M059J (cell line): ENCODE measurements at regions not wholly inside any gene's neighbourhood (a gene's known extent, or its start where the extent isn't known, plus 50 kb on each side); places are given as distances from the start of the nearest gene placed in this dataset.
"Not testable (repeated sequence)": the region's sequence is repeated elsewhere in the genome, so short reads cannot be mapped to it uniquely, and the experiment has no call there.

Source experiments
- DNase-seq: peaks from one replicate; pipeline ENCODE4 v3.0.0-alpha.2; 2012; ENCODE audit warnings: low read depth

DNA sequence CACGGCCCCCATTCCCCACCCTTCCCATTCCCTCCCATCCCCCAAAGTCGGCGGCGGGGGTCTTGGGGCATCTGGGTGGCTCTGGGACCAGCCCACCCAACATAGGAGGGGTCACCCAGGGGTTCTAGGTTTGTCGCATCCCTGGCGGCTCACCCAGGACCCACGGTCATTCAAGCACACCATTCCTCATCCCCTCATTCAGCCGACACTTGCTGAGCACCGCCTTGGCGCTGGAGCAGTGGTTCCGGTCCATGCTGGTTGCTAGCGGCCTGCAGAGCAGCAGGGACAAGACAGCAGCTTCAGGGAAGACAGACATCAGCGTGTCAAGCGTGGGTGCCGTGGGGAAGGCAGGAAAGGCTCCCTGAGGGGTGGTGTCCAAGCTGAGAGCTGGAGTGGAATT is 50.5 kb upstream of the OTOS start:
- DNase-seq = no peak

DNA sequence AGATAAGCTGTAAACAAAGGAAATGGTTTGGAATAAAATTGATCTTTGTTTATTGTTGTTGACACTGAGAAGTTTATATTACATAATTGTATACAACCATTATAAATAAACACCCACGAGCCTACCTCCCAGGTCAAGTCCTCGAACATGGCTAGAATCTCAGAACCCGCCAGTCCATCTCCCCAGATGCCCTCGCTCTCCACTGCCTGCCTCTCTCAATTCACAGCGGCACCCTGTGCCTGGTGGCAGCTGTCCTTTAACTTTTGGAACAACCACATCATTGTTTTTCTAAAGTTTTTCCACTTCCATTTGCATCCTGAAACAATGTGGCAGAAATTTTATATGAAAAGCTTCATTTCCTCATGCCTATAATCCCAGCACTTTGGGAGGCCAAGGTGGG is 52.2 kb upstream of the OTOS start:
- DNase-seq = no peak

- not testable (repeated sequence) for DNase-seq
Measured at GRCh38 chr2:240194341-240194762, 53.9 kb upstream of the OTOS start.

DNA sequence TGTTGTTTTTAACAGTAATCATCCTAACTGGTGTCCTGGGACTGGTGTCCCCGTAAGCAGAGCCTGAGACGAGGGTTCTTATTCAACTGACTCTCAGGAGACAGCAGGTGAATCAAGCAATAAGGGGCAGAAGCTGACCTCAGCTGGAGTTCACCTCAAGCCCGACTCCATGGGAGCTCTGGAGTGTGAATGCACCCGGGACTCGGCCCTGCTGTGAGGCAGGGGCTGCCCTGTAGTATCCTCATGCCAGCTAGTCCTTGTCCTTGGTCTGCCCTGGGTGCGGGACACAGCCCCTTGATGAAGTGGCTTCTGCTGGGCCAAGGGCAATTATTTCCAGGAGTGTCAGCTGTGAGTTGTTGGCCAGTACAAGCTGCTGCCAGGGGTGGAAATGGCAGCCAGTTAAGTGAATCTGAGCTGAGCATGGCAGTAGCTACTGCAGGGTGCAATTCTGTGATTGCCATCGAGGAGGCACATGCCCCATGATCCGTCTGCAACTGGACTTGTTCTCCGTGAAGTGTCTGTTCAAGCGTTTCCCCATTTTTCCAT is 54.9 kb upstream of the OTOS start:
- no peak for DNase-seq

GRCh38 chr2:240196716-240197461 is 56.4 kb upstream of the OTOS start:
- no peak for DNase-seq

DNA sequence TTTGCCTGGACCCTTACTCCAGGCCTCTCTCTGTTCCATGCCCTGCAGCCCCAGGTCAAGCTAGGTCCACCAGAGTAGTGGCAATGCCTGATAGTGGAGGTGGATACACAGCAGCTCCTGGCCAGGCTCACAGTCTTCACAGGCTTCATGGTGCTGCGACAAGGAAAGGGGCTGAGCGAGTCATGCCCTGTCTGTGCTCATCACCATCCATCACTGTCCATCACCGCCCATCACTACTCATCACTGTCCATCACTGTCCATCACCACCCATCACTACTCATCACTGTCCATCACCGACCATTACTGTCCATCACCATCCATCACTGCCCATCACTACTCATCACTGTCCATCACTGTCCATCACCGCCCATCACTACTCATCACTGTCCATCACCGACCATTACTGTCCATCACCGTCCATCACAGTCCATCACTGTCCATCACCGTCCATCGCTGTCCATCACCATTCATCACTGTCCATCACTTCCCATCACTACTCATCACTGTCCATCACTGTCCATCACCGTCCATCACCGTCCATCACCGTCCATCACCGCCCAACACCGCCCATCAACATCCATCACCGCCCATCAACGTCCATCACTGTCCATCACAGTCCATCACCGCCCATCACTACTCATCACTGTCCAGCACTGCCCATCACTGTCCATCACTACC is 57.1 kb upstream of the OTOS start:
- DNase-seq = no peak

GRCh38 chr2:240198226-240198625 is 57.8 kb upstream of the OTOS start:
- DNase-seq = no peak

GRCh38 chr2:240199133-240199870 is 58.8 kb upstream of the OTOS start:
- DNase-seq = no peak

DNA sequence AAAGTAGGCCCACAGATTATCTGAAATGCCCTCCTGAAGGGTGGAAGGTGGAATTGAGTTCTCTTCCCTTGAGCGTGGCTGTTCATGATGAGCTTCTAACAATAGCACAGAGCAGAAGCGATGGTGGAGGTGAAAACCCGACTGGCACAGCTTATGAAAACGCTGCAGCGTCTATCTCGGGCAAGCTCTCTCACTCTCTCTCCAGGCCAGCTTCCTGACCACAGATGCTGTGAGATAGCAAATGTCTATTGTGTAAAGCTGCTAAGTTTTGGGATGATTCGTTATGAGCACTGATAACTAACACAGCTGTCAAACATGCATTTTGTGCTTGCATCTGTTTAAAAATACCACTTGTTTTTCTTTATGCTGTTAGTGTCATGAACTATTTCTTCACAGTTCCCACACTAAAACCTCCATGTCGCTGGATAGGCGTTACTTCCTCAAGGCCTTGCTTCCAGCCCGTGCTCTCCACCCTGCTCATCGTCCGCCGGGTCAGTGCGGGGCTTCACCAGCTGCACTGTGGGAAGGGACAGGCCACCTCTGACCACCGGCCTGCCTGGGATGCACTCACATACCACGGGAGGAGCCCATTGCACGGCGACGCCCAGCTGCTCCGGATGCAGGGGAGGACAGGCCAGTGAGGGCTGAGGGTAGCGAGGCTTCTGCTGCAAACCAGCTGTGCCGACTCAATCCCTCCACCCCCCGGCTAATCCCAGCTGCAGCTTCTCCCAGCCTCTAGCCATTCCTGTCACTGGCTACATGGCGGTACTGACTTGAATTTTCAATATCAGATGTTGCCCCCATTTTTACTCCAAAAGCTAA is 60.0 kb upstream of the OTOS start:
- no peak for DNase-seq

DNA sequence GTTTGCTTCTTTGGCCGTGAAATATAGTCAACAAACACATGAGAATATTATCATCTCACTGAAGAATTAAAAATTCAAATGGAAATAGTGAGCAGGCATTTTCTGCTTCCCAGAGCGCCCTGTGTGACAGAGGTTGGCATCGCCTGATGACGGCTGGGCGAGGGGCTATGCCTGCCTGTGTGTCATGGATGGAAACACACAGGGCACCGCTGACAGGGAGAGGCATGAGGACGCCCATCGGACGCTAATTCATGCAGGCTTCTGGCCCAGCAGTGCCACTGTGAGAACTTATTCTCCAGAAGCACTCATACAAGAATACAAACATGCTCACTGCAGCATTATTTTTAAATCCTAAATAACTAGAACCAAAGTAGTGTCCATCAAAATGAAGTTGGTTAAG is 61.4 kb upstream of the OTOS start:
- no peak for DNase-seq

GRCh38 chr2:240202586-240202985 is 62.1 kb upstream of the OTOS start:
- DNase-seq = no peak

DNA sequence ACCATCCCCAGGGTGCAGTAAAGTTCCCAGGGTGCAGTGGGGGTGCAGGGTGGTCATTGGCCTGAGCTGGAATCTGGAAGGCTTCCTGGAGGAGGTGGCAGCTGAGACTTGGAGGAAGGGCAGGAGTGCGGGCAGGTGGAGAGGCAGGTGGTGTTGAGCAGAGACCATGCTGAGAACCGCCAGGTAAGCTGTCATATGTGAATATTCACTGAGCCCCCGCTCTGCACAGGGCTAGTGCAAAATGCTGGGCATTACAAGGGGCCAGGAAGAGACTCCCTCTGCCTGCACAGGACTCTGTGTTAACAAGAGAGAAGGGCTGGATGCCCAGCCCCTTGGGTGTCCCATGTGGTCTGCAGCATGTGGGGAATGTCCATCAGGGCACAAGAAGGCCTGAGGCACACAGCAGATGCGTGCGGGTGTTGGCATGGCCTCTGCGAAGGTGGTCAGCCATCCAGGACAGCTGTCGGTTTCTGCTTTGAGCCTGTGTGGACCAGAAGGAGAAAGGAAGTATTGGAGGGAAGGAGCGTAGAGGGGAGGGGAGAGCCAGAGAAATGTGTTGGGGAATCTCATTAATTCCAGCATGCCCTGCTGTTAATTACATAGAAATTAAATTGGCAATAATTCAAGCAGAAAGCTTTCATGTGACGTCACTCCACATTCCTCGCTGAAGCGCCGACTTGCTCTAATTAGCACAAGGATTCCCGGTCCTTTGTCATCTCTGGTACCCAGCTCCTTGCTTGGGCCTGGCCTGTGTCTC is 62.8 kb upstream of the OTOS start:
- DNase-seq = no peak

DNA sequence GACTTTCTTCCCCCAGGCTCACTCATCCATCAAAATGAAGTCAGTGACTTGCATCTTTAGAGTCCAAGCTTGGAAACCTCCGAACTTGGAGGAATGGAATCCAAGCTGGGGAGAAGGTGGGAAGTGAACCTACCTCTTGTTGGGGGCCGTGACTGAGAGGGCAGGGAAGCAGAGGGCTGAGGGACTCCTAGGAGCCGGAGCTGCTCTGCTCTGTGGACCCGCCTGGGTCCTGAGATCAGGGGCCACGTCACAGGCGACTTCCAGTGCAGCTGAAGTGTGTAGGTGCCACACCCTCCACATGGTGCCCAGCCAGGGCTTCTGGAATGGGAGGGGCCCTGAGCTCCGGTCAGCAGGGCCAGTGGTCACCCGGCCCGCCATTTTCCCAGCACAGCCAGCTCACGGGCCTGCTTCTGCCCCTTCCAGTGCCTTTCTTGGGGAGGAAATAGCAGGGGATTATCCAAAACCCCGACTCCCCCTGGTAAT is 63.4 kb upstream of the OTOS start:
- no peak for DNase-seq

- DNase-seq = no peak
Measured at GRCh38 chr2:240204431-240205276, 64.2 kb upstream of the OTOS start.

DNA sequence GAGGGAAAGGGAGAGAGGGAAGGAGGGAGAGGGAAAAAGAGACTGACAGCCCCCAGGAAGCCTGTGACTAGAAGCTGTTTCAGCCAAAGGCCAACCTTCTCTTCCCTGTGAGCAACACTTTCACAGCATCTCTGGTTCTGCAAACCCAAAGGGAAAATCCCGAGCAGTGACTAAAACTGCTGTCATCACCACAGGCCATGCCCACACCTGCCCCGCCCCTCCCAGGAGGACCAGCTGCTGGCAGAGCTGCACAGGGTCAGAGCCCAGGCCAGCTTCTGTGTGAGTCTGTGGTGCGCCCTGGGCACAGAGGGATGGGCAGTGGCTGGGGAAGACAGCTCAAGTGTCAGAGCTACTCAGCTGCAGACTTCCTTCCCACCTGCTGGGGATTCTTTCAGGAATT is 64.9 kb upstream of the OTOS start:
- peak; percentile 78 for DNase-seq

- no peak for DNase-seq
Measured at GRCh38 chr2:240205772-240206171, 65.3 kb upstream of the OTOS start.

- no peak for DNase-seq
Measured at GRCh38 chr2:240206630-240207029, 66.2 kb upstream of the OTOS start.

DNA sequence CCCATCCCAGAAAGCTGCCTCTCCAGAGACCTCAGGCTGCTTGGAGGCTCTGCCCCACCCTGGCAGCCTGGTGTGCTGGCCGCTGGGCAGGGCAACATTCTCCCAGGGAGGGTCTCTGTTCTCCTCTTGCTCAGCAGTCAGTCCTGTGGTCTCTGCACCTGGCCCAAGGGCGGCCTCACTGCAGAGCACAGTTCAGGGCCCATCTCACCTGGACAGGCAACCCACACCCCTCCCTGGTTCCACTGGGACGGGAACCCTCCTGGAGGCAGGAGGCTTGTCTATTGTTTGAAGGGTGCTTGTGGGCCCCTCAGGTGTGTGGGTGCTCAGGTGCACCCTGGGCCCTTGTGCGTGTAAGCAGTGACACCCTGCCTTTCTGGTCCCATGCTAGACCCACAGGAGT is 67.2 kb upstream of the OTOS start:
- DNase-seq = no peak

- DNase-seq = no peak
Measured at GRCh38 chr2:240208096-240208495, 67.6 kb upstream of the OTOS start.
